Mammary epithelial cell (primary cell): ENCODE measurements at regions not wholly inside any gene's neighbourhood (a gene's known extent, or its start where the extent isn't known, plus 50 kb on each side); places are given as distances from the start of the nearest gene placed in this dataset.

ENCODE experiments used
- EZH2 ChIP-seq: IDR thresholded peaks from 2 replicates; pipeline ENCODE4 v1.6.1; 2012; ENCODE audit warnings: low read length, inconsistent platforms, borderline replicate concordance
- TF ChIP-seq, protein P1 (sequence below), 2 donors: IDR thresholded peaks in 1 of 2; conservative IDR thresholded peaks in 1 of 2; 2 replicates each; pipeline ENCODE4 v1.5.1; 2011 to 2012; ENCODE audit warnings: inconsistent platforms in 2 of 2, low read length in 2 of 2, mild to moderate bottlenecking in 2 of 2, control low read depth in 1 of 2, low read depth in 1 of 2; ENCODE audit not compliant: insufficient read depth in 1 of 2; ENCODE audit errors: extremely low read depth in 1 of 2

DNA sequence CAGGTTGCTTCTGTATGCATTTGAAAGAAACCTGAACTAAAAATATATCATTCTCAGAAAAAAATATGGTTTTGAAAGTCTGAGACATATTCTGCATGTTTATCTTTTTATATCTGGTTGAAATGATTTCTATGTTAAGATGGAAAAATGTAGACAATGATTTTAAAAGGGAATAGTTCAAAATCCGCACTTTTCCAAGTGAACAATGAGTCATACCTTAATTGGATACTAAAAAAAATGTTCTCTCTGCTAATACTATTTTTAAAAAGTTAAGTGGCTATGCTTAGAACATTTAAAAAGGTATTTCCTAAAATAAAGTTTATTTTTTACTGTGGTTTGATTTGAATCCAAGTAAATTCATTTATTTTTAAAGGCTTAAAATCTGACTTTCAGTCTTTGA is 801.4 kb downstream of the SLITRK6 start:
- no peak for TF ChIP-seq EZH2
- TF ChIP-seq, protein P1, sequence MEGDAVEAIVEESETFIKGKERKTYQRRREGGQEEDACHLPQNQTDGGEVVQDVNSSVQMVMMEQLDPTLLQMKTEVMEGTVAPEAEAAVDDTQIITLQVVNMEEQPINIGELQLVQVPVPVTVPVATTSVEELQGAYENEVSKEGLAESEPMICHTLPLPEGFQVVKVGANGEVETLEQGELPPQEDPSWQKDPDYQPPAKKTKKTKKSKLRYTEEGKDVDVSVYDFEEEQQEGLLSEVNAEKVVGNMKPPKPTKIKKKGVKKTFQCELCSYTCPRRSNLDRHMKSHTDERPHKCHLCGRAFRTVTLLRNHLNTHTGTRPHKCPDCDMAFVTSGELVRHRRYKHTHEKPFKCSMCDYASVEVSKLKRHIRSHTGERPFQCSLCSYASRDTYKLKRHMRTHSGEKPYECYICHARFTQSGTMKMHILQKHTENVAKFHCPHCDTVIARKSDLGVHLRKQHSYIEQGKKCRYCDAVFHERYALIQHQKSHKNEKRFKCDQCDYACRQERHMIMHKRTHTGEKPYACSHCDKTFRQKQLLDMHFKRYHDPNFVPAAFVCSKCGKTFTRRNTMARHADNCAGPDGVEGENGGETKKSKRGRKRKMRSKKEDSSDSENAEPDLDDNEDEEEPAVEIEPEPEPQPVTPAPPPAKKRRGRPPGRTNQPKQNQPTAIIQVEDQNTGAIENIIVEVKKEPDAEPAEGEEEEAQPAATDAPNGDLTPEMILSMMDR (conservative IDR thresholded peaks at IDR 0.05 in 1 of 2, IDR thresholded peaks at IDR 0.05 in 1 of 2; ENCODE audit: extremely low read depth in 1 of 2, insufficient read depth in 1 of 2, low read depth in 1 of 2, low read length in 2 of 2), result no peak
